HEK293 (cell line): ENCODE measurements at regions not wholly inside any gene's neighbourhood (a gene's known extent, or its start where the extent isn't known, plus 50 kb on each side); places are given as distances from the start of the nearest gene placed in this dataset.

Experiments
- CTCF ChIA-PET: fragments of 350-600 bp; formaldehyde crosslinking; extraction: SDS; loops from one replicate; lab custom pipeline; 2021; ENCODE audit warnings: antibody characterized with exemption; lab: Yijun Ruan, JAX
- POLR2A ChIA-PET: fragments of 300-600 bp; formaldehyde crosslinking; extraction: SDS; loops from one replicate; lab custom pipeline; 2020; ENCODE audit warnings: antibody characterized with exemption, inconsistent platforms; lab: Yijun Ruan, JAX
- H3K27ac ChIP-seq: fragments of 200-500 bp; sonication (Bioruptor generic); 2 replicates; pipeline ENCODE4 v1.5.1; 2014; ENCODE audit warnings: low read depth, low read length, control low read depth, inconsistent platforms; ENCODE audit errors: extremely low read depth
- H3K36me3 ChIP-seq, 2 experiments: fragments of 200-500 bp in 1 of 2; sonication (Bioruptor generic) in 1 of 2; 1 replicate in 1 of 2; 2 replicates in 1 of 2; pipeline ENCODE4 v1.5.1; 2014 to 2017; ENCODE audit warnings: inconsistent platforms in 2 of 2, low read length in 2 of 2; ENCODE audit not compliant: control insufficient read depth in 2 of 2, insufficient read depth in 1 of 2
- H3K4me1 ChIP-seq: fragments of 200-500 bp; sonication (Bioruptor generic); 2 replicates; pipeline ENCODE4 v1.5.1; 2014; ENCODE audit warnings: mild to moderate bottlenecking, low read length, inconsistent platforms; ENCODE audit not compliant: control insufficient read depth, insufficient read depth
- H3K4me3 ChIP-seq: 2 replicates; pipeline ENCODE4 v1.5.1; 2011; ENCODE audit warnings: low read depth, mild to moderate bottlenecking, control low read depth, low read length, moderate library complexity
- H3K9me3 ChIP-seq: fragments of 200-500 bp; sonication (Bioruptor generic); 2 replicates; pipeline ENCODE4 v1.5.1; 2014; ENCODE audit warnings: low read depth, low read length, inconsistent platforms; ENCODE audit not compliant: control insufficient read depth, insufficient read depth
- EGR2 ChIP-seq: fragments of 450-650 bp; formaldehyde crosslinking; IDR thresholded peaks from 2 replicates; pipeline ENCODE4 v1.5.1; 2016; ENCODE audit warnings: low read depth, missing biosample characterization, missing genetic modification characterization
- FEZF1 ChIP-seq: fragments of 450-650 bp; formaldehyde crosslinking; IDR thresholded peaks from 2 replicates; pipeline ENCODE4 v1.5.1; 2016; ENCODE audit warnings: missing biosample characterization, missing genetic modification characterization
- GLI2 ChIP-seq: fragments of 450-650 bp; formaldehyde crosslinking; IDR thresholded peaks from 2 replicates; pipeline ENCODE4; 2017; ENCODE audit warnings: missing biosample characterization, missing genetic modification characterization, low read depth, borderline replicate concordance
- TCF7L2 ChIP-seq: IDR thresholded peaks from 2 replicates; pipeline ENCODE4 v1.6.1; 2011; ENCODE audit warnings: low read depth, mild to moderate bottlenecking, inconsistent platforms, low read length, moderate library complexity, borderline replicate concordance
- ZNF114 ChIP-seq: fragments of 450-650 bp; formaldehyde crosslinking; IDR thresholded peaks from 2 replicates; pipeline ENCODE4 v1.5.0; 2017; ENCODE audit warnings: missing biosample characterization, missing genetic modification characterization
- ZNF16 ChIP-seq: fragments of 450-650 bp; formaldehyde crosslinking; IDR thresholded peaks from 2 replicates; pipeline ENCODE4 v1.5.1; 2016; ENCODE audit warnings: low read depth, missing biosample characterization, missing genetic modification characterization
- ZNF18 ChIP-seq: fragments of 450-650 bp; formaldehyde crosslinking; IDR thresholded peaks from 2 replicates; pipeline ENCODE4 v1.5.1; 2016; ENCODE audit warnings: missing biosample characterization, missing genetic modification characterization
- ZNF211 ChIP-seq: fragments of 450-650 bp; formaldehyde crosslinking; IDR thresholded peaks from 2 replicates; pipeline ENCODE4 v1.5.1; 2016; ENCODE audit warnings: low read depth, missing biosample characterization, missing genetic modification characterization
- ZNF23 ChIP-seq: fragments of 450-650 bp; formaldehyde crosslinking; IDR thresholded peaks from 2 replicates; pipeline ENCODE4 v1.5.1; 2016; ENCODE audit warnings: missing biosample characterization, missing genetic modification characterization, borderline replicate concordance
- ZNF24 ChIP-seq: fragments of 450-650 bp; formaldehyde crosslinking; IDR thresholded peaks from 2 replicates; pipeline ENCODE4 v1.5.1; 2016; ENCODE audit warnings: missing biosample characterization, missing genetic modification characterization
- ZNF311 ChIP-seq: fragments of 450-650 bp; formaldehyde crosslinking; IDR thresholded peaks from 2 replicates; pipeline ENCODE4 v1.5.1; 2017; ENCODE audit warnings: missing biosample characterization, missing genetic modification characterization, borderline replicate concordance
- ZNF341 ChIP-seq: fragments of 450-650 bp; formaldehyde crosslinking; IDR thresholded peaks from 2 replicates; pipeline ENCODE4; 2016; ENCODE audit warnings: low read depth, missing biosample characterization, missing genetic modification characterization
- ZNF362 ChIP-seq: fragments of 450-650 bp; formaldehyde crosslinking; IDR thresholded peaks from 2 replicates; pipeline ENCODE4 v1.5.1; 2016; ENCODE audit warnings: missing biosample characterization, missing genetic modification characterization
- ZNF449 ChIP-seq: fragments of 450-650 bp; formaldehyde crosslinking; IDR thresholded peaks from 2 replicates; pipeline ENCODE4 v1.5.1; 2017; ENCODE audit warnings: missing biosample characterization, mild to moderate bottlenecking, missing genetic modification characterization, moderate library complexity
- ZNF473 ChIP-seq: fragments of 450-650 bp; formaldehyde crosslinking; IDR thresholded peaks from 2 replicates; pipeline ENCODE4 v1.5.1; 2017; ENCODE audit warnings: missing biosample characterization, missing genetic modification characterization
- ZNF610 ChIP-seq: fragments of 450-650 bp; formaldehyde crosslinking; IDR thresholded peaks from 2 replicates; pipeline ENCODE4 v1.5.1; 2016; ENCODE audit warnings: missing biosample characterization, missing genetic modification characterization, borderline replicate concordance
- ZNF624 ChIP-seq: fragments of 450-650 bp; formaldehyde crosslinking; IDR thresholded peaks from 2 replicates; pipeline ENCODE4 v1.5.1; 2017; ENCODE audit warnings: missing biosample characterization, missing genetic modification characterization
- ZNF629 ChIP-seq: fragments of 450-650 bp; formaldehyde crosslinking; IDR thresholded peaks from 2 replicates; pipeline ENCODE4 v1.5.1; 2017; ENCODE audit warnings: missing biosample characterization, missing genetic modification characterization
- ZNF658 ChIP-seq: fragments of 450-650 bp; formaldehyde crosslinking; IDR thresholded peaks from 2 replicates; pipeline ENCODE4; 2016; ENCODE audit warnings: missing biosample characterization, missing genetic modification characterization
- ZNF707 ChIP-seq: fragments of 450-650 bp; formaldehyde crosslinking; IDR thresholded peaks from 2 replicates; pipeline ENCODE4 v1.5.1; 2016; ENCODE audit warnings: missing biosample characterization, missing genetic modification characterization
- ZNF777 ChIP-seq: fragments of 450-650 bp; formaldehyde crosslinking; IDR thresholded peaks from 2 replicates; pipeline ENCODE4 v1.5.1; 2017; ENCODE audit warnings: missing biosample characterization, missing genetic modification characterization, borderline replicate concordance

- CTCF ChIA-PET, result interaction anchor here (0.5 kb wide), 1 partner anchor 1270 kb away, joined by 3 read pairs; no protein-coding TSS in a partner anchor
- no peak for TF ChIP-seq ZNF449 (tag by site-specific recombination)
- TF ChIP-seq ZNF707 (tag by site-specific recombination), result no peak
- no peak for TF ChIP-seq ZNF23 (tag by site-specific recombination)
- no peak for TF ChIP-seq ZNF624 (tag by site-specific recombination)
- no peak for TF ChIP-seq ZNF341 (tag by site-specific recombination)
- no peak for TF ChIP-seq ZNF777
- no peak for TF ChIP-seq ZNF211 (tag by site-specific recombination)
- TF ChIP-seq FEZF1 (tag by site-specific recombination), result no peak
- no peak for TF ChIP-seq GLI2 (tag by site-specific recombination)
- no peak for TF ChIP-seq ZNF610 (tag by site-specific recombination)
- no peak for TF ChIP-seq TCF7L2
- no peak for TF ChIP-seq ZNF311 (tag by site-specific recombination)
- no peak for TF ChIP-seq ZNF18
- TF ChIP-seq ZNF473 (tag by site-specific recombination), result no peak
- no peak for TF ChIP-seq ZNF16 (tag by site-specific recombination)
- TF ChIP-seq ZNF629 (tag by site-specific recombination), result no peak
- no peak for TF ChIP-seq ZNF24 (tag by site-specific recombination)
- TF ChIP-seq ZNF114 (tag by site-specific recombination), result no peak
- TF ChIP-seq ZNF362 (tag by site-specific recombination), result no peak
- TF ChIP-seq EGR2 (tag by site-specific recombination), result no peak
- TF ChIP-seq, all 188 proteins: peak for 0
- POLR2A ChIA-PET, result no interaction called here
- Histone ChIP-seq H3K27ac (no peak overlapping the region), H3K36me3 (no peaks in the 10 kb centered on the region), H3K4me3 (no peak overlapping the region), H3K4me1 (no peaks in the 10 kb centered on the region), H3K9me3 (no peaks in the 10 kb centered on the region)
Measured at GRCh38 chr10:43760514-43760913, 111.8 kb upstream of the ZNF32 start.

GRCh38 chr10:43759216-43759615, 110.5 kb upstream of the ZNF32 start:
- Histone ChIP-seq H3K9me3 (no peaks in the 10 kb centered on the region), H3K36me3 (no peaks in the 10 kb centered on the region), H3K27ac (no peak overlapping the region), H3K4me1 (no peaks in the 10 kb centered on the region), H3K4me3 (no peak overlapping the region)
- CTCF ChIA-PET, result no interaction called here
- no peak for TF ChIP-seq ZNF658
- POLR2A ChIA-PET, result no interaction called here
